BJ (cell line): ENCODE measurements at regions not wholly inside any gene's neighbourhood (a gene's known extent, or its start where the extent isn't known, plus 50 kb on each side); places are given as distances from the start of the nearest gene placed in this dataset.

Experiments
- CTCF ChIA-PET: fragments of 350-600 bp; formaldehyde crosslinking; extraction: SDS; loops from one replicate; lab custom pipeline; 2021; ENCODE audit warnings: antibody characterized with exemption, inconsistent platforms; lab: Yijun Ruan, JAX
- POLR2A ChIA-PET: fragments of 300-600 bp; sonication (Branson Sonifier 250); formaldehyde crosslinking; extraction: SDS; loops from one replicate; lab custom pipeline; 2021; ENCODE audit warnings: antibody characterized with exemption; lab: Charles Lee
- DNase-seq: peaks from one replicate; pipeline ENCODE4 v3.0.0-alpha.2; 2011; ENCODE audit warnings: low read depth
- H3K27me3 ChIP-seq: 2 replicates; pipeline ENCODE4 v1.6.0; 2011; ENCODE audit warnings: low read length; ENCODE audit not compliant: control insufficient read depth, insufficient read depth
- H3K36me3 ChIP-seq: 2 replicates; pipeline ENCODE4 v1.5.1; 2011; ENCODE audit warnings: low read length; ENCODE audit not compliant: control insufficient read depth, insufficient read depth
- H3K4me3 ChIP-seq: 2 replicates; pipeline ENCODE4 v1.5.1; 2011; ENCODE audit warnings: low read depth, mild to moderate bottlenecking, control low read depth, low read length
- TF ChIP-seq, protein P1 (sequence below): IDR thresholded peaks from 2 replicates; pipeline ENCODE4 v1.5.1; 2011; ENCODE audit warnings: low read depth, mild to moderate bottlenecking, control low read depth, inconsistent platforms, low read length, moderate library complexity; ENCODE audit not compliant: insufficient read depth

DNA sequence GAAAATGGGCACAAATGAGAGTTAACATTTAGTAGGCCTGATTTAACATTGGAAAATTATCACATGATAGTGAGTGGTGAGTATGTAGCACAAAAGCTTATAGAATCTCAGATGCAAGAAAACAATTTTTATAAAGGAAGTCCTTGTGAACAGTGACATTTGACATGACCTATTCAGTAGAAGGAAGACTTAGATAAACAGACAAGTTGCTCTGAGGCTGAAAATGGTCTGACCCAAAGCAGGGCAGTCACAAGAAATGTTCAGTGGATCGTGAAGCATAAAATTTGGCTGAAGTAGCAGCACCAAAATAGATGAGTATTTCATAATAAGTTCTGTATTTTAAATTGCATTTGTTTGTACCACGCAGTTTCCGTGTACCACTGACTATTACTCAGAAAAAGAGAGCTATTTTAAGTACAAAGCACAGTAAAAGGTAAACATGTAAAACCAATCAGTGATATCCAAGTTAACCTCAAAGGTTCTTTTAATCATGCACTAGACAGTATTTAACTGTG, 605.7 kb upstream of the PABPC4L start:
- Histone ChIP-seq H3K4me3 (no peak overlapping the region), H3K27me3 (no peaks in the 10 kb centered on the region), H3K36me3 (no peaks in the 10 kb centered on the region)
- ChIA-PET POLR2A (no interaction called here), CTCF (no interaction called here)
- no peak for DNase-seq
- TF ChIP-seq, protein P1, sequence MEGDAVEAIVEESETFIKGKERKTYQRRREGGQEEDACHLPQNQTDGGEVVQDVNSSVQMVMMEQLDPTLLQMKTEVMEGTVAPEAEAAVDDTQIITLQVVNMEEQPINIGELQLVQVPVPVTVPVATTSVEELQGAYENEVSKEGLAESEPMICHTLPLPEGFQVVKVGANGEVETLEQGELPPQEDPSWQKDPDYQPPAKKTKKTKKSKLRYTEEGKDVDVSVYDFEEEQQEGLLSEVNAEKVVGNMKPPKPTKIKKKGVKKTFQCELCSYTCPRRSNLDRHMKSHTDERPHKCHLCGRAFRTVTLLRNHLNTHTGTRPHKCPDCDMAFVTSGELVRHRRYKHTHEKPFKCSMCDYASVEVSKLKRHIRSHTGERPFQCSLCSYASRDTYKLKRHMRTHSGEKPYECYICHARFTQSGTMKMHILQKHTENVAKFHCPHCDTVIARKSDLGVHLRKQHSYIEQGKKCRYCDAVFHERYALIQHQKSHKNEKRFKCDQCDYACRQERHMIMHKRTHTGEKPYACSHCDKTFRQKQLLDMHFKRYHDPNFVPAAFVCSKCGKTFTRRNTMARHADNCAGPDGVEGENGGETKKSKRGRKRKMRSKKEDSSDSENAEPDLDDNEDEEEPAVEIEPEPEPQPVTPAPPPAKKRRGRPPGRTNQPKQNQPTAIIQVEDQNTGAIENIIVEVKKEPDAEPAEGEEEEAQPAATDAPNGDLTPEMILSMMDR, result no peak

DNA sequence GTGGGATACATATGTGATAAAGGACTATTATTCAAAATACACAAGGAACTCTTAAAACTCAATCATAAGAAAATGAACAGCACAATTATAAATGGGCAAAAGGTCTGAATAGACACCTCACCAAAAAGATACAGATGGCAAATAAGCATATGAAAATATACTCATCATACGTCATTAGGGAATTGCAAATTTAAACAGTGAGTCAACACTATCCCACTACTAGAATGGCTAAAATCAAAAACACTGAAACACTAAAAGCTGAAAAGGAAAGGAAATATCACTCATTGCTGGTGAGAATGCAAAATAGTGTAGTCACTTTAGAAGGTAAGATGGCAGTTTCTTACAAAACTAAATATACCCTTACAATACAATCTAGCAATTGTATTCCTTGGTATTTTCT, 597.0 kb upstream of the PABPC4L start:
- ChIA-PET CTCF (no interaction called here), POLR2A (no interaction called here)
- Histone ChIP-seq H3K4me3 (no peak overlapping the region), H3K27me3 (no peaks in the 10 kb centered on the region), H3K36me3 (no peaks in the 10 kb centered on the region)
- TF ChIP-seq, protein P1, result no peak
- no peak for DNase-seq

DNA sequence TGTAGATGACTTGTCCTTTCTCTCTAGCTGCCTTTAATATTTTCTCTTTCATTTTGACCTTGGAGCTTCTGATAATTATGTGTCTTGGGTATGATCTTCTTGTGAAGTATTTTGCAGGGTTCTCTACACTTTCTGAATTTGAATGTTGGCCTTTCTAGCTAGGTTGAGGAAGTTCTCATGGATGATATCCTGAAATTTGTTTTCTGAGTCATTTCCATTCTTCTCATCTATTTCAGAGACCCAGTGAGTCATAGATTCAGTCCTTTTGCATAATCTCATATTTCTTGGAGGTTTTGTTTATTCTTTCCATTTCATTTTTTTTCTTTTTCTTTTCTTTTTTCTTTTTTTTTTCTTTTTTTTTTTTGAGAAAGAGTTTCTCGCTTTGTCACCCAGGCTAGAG, 585.7 kb upstream of the PABPC4L start:
- Histone ChIP-seq H3K27me3 (no peaks in the 10 kb centered on the region), H3K36me3 (no peaks in the 10 kb centered on the region), H3K4me3 (no peak overlapping the region)
- POLR2A ChIA-PET, result no interaction called here
- TF ChIP-seq, protein P1, result no peak
- DNase-seq, result no peak
- CTCF ChIA-PET, result interaction anchor here (0.8 kb wide), 1 partner anchor 1640 kb away, joined by 3 read pairs; no protein-coding TSS in a partner anchor

DNA sequence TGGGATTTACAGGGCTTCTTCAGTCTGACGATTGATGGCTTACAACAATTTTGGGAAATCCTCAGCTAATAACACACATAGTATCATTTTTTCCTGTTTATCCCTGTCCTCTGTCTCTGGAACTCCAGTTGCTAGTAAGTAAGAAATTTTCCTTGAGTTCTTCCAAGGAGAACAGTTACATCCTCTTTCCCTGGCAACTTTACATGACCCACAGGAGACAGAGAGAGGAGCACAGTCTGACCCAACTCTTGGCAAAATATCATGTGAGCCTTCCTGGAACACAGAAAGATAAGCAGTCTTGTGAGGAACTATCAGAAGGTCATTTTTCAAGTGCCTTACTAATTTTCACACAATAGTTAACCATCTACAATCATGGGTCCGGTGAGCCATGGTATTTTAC, 578.7 kb upstream of the PABPC4L start:
- TF ChIP-seq, protein P1, result no peak
- H3K4me3 ChIP-seq, result no peak overlapping the region
- DNase-seq, result no peak
- H3K27me3 ChIP-seq, result no peaks in the 10 kb centered on the region
- ChIA-PET CTCF (no interaction called here), POLR2A (no interaction called here)
- H3K36me3 ChIP-seq, result no peaks in the 10 kb centered on the region

DNA sequence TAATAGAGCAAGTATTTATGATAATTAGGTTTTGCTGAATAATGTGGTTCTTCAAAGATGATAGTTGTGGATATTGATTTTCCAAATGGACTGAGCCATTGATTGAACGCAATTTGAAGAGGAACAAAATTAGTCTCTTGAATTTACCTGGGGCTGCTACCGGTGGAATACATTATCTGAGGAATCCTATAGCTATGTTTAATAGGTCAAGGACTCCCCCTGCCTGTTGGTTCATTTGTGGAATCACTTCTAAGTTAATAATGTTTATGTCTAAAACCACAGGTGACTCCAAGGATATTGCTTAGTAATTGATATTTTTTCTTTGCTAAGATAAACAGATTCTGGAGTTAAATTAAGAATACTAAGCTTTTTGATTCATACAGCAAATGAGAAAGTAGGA, 576.0 kb upstream of the PABPC4L start:
- POLR2A ChIA-PET, result no interaction called here
- CTCF ChIA-PET, result interaction anchor here (1.0 to 1.8 kb wide), 3 partner anchors 9 to 1631 kb away, joined by 3 to 8 read pairs (median 4); no protein-coding TSS in a partner anchor

More for the DNA sequence above, 576.0 kb upstream of the PABPC4L start:
- TF ChIP-seq, protein P1, result peak; percentile 23; the same call in 1 of the 2 replicates
- Histone ChIP-seq H3K27me3 (no peaks in the 10 kb centered on the region), H3K36me3 (no peaks in the 10 kb centered on the region), H3K4me3 (no peak overlapping the region)
- no peak for DNase-seq
